ENCODE measurements at regions not wholly inside any gene's neighbourhood (a gene's known extent, or its start where the extent isn't known, plus 50 kb on each side); places are given as distances from the start of the nearest gene placed in this dataset.

DNA sequence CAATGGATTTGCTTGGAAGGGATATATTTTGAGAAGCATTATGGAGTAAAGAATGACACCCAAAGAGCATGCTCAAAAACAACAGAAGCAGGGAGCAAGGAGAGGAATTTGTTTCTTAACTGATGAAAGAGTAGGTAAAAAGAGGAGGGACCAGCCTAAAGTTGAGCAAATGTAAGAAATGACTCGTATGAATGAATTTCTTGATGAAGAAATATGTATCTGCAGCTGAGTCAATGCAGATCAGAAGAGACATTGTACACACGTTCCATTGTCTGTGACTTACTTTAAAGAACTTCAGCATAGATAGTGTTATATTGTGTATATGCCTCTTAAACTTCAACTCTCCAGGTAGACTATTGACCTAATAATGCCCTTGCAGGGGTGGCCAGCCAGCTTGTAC is 112.7 kb upstream of the NREP start:
- no peak for DNase-seq (ENCODE audit: low spot score)

GRCh38 chr5:111865356-111865755 is 108.4 kb upstream of the NREP start:
- no peak for DNase-seq (ENCODE audit: low spot score)

- DNase-seq (ENCODE audit: low spot score): peak; percentile 59
Observed at GRCh38 chr5:111863801-111864200, 106.8 kb upstream of the NREP start.

DNA sequence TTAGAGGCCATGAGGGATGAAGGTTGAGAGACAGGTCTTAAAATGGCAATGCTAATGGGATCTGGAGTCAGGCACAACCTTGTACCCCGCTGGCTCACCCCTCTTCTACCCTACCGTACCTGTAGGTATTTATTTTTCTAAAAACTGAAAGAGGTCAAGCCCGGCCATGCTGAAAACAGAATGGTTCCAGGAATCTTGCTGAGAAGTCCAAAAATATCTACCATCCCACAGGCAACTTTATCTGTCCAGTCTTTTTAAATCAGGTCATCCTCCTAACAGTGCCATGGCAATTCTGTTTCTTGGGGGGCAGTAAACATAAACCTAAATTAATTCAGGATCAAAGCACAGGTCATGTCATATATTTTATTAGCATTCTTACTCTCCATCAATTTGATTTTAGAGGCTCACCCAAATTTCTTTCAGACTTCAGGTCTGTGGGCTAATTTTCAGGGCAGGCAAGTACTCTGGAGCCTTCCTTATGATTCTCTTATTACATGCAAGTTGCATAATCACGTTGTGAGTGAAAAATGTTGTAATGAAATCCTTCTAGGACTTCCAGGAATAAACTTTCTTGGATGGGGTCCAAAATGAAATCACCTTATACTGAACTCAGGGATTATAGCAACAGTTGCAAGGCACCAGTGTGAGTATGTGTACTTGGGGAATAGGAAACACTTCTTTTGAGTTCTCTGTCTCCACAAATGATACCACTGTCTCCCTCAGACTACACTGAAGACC is 102.7 kb upstream of the NREP start:
- peak; percentile 26 for DNase-seq (ENCODE audit: low spot score)

GRCh38 chr5:111859031-111859430 is 102.0 kb upstream of the NREP start:
- DNase-seq (ENCODE audit: low spot score): no peak

DNA sequence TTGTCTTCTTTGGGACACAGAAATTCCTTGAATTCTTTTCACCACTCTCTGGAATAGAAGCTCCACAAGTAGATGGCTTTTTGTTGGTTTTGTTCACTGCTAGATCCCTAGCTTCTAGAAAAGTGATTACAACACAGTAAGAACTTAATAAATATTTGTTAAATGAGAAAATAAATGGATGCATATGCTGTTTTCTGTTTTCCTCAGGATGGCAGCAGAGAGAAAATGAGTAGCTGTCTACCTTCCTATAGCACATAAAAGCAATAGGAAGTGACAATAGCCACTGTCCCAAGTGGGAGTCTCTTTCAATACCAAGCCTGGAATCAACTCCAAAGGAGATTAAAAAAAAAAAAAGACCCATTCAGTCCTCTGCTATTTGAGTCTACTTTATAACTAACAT is 100.6 kb upstream of the NREP start:
- DNase-seq (ENCODE audit: low spot score): no peak

- DNase-seq (ENCODE audit: low spot score): no peak
Observed at GRCh38 chr5:111856876-111857466, 100.0 kb upstream of the NREP start.

GRCh38 chr5:111855356-111855755 is 98.4 kb upstream of the NREP start:
- DNase-seq (ENCODE audit: low spot score): no peak

DNA sequence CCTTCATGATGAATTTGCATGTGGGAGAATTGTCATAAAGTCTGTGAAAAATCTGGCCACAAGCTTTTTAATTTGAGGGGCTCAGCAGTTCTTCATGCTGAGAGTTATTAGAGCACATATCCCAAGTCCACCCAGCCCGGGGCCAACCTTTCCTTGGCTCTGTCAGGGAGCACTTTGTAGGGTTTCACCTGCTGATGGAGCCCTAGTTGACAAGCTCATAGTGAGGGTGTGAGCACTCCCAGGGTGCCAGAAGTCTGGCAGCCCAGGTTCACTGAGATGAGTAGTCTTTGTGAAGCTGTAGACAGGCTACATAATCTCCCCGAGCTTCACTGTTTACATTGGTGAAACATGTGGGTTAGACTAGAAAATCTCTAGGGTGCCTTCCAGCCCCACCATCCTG is 97.2 kb upstream of the NREP start:
- DNase-seq (ENCODE audit: low spot score): no peak

GRCh38 chr5:111853748-111854147 is 96.8 kb upstream of the NREP start:
- no peak for DNase-seq (ENCODE audit: low spot score)

- no peak for DNase-seq (ENCODE audit: low spot score)
Observed at GRCh38 chr5:111851631-111852548, 94.9 kb upstream of the NREP start.

GRCh38 chr5:111848476-111848875 is 91.5 kb upstream of the NREP start:
- DNase-seq (ENCODE audit: low spot score): peak; percentile 4

GRCh38 chr5:111847052-111847925 is 90.3 kb upstream of the NREP start:
- DNase-seq (ENCODE audit: low spot score): no peak

DNA sequence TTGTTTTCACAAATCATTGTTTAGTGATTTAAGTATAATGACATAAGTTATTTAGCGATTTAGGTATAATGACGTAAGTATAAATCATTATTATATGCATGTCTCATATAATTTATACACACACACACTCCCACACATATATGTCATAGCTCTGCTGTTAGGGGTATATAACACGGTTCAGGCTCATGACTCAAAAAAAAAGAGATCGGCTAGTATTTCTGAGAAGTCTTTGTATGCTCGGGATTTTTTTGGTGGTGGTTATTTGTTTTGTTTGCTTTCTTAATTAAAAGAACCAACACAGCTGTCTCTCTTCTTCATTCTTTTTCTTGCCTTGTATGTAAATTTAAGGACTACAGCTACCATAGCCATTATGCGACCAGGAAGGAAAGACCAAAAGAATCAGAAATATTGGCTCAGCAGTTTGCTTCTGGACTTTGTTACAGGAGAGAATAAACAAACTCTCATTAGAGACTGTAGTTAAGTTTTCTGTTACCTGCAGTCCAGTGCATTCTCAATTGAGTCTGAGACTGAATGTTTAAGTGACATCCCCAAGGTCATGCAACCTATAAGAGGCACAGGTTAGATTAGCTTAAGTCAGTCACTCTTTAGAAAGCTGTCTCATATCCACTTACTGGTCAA is 83.2 kb upstream of the NREP start:
- DNase-seq (ENCODE audit: low spot score): no peak

DNA sequence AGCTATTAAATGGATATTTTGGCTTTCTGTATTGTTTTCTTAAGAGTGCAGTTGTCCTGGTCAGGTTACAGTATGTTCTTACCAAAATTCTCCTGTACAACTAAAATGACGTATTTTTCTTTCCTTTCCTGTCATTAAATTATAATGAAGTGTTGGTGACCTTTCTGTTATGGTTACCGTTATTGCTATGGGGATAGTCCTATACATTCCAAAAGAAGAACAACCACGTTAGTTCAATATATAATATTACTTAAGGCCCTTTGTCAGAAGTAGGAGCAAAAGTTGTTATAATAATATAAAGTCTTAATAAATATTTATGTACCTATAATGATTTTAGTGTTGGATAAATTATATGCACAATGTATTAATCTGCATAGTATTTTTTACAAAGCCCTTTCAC is 82.4 kb upstream of the NREP start:
- no peak for DNase-seq (ENCODE audit: low spot score)

- DNase-seq (ENCODE audit: low spot score): no peak
Observed at GRCh38 chr5:111836426-111836825, 79.4 kb upstream of the NREP start.

- no peak for DNase-seq (ENCODE audit: low spot score)
Observed at GRCh38 chr5:111834926-111835599, 78.1 kb upstream of the NREP start.

- peak; percentile 66 for DNase-seq (ENCODE audit: low spot score)
Observed at GRCh38 chr5:111830333-111830732, 73.3 kb upstream of the NREP start.

DNA sequence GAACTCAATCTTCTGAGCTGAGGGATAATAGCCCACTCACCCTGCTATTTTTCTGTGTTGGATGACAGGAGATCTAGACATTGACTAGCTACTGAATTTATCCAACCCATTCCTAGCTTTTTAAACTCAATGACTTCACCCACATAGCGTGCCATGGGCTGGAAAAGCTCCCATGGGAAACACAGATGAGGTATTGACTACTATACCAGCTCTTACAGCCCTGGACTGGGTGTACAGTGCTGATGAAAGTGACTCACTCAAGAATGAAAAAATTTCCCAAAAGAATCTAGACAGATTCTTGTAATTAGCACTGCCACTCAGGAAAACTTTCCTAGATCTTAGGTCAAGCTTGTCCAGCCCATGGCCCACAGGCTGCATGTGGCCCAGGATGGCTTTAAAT is 72.7 kb upstream of the NREP start:
- DNase-seq (ENCODE audit: low spot score): peak; percentile 72

DNA sequence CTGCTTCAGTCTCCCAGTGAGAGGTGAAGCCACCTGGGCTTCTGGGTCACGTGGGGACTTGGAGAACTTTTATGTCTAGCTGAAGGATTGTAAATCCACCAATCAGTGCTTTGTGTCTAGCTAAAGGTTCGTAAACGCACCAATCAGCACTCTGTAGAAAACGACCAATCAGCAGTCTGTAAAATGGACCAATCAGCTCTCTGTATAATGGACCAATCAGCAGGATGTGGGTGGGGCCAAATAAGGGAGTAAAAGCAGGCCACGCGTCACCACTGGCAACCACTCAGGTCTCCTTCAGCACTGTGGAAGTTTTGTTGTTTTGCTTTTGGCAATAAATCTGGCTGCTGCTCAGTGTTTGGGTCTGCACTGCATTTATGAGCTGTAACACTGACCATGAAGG is 69.1 kb upstream of the NREP start:
- no peak for DNase-seq (ENCODE audit: low spot score)

GRCh38 chr5:111820072-111820471 is 63.1 kb upstream of the NREP start:
- no peak for DNase-seq (ENCODE audit: low spot score)

Measured in kidney tubule cell (primary cell).